LoVo (cell line): ENCODE measurements at regions not wholly inside any gene's neighbourhood (a gene's known extent, or its start where the extent isn't known, plus 50 kb on each side); places are given as distances from the start of the nearest gene placed in this dataset.

Experiments
- DNase-seq: peaks from one replicate; pipeline ENCODE4 v3.0.0-alpha.2; 2016; ENCODE audit warnings: low spot score

GRCh38 chr13:104321756-104322155, 1255.5 kb upstream of the SLC10A2 start:
- DNase-seq = no peak

GRCh38 chr13:104320446-104320845, 1254.2 kb upstream of the SLC10A2 start:
- DNase-seq = no peak

GRCh38 chr13:104318121-104318520, 1251.9 kb upstream of the SLC10A2 start:
- no peak for DNase-seq

- DNase-seq = no peak
Observed at GRCh38 chr13:104315606-104316005, 1249.4 kb upstream of the SLC10A2 start.

GRCh38 chr13:104314926-104315535, 1248.8 kb upstream of the SLC10A2 start:
- DNase-seq = no peak

- DNase-seq = no peak
Observed at GRCh38 chr13:104314321-104314720, 1248.1 kb upstream of the SLC10A2 start.

GRCh38 chr13:104310861-104311260, 1244.6 kb upstream of the SLC10A2 start:
- DNase-seq = no peak

- no peak for DNase-seq
Observed at GRCh38 chr13:104309431-104309830, 1243.2 kb upstream of the SLC10A2 start.

- no peak for DNase-seq
Observed at GRCh38 chr13:104301171-104301975, 1235.2 kb upstream of the SLC10A2 start.

- DNase-seq = no peak
Observed at GRCh38 chr13:104297075-104297474, 1230.9 kb upstream of the SLC10A2 start.

GRCh38 chr13:104296286-104296685, 1230.1 kb upstream of the SLC10A2 start:
- DNase-seq = no peak

- DNase-seq = no peak
Observed at GRCh38 chr13:104295537-104295936, 1229.3 kb upstream of the SLC10A2 start.

GRCh38 chr13:104289400-104289799, 1223.2 kb upstream of the SLC10A2 start:
- no peak for DNase-seq

GRCh38 chr13:104288496-104288895, 1222.3 kb upstream of the SLC10A2 start:
- DNase-seq = no peak

- DNase-seq = no peak
Observed at GRCh38 chr13:104286566-104287290, 1220.5 kb upstream of the SLC10A2 start.

- no peak for DNase-seq
Observed at GRCh38 chr13:104281910-104282309, 1215.7 kb upstream of the SLC10A2 start.

- no peak for DNase-seq
Observed at GRCh38 chr13:104270731-104271130, 1204.5 kb upstream of the SLC10A2 start.

- DNase-seq = no peak
Observed at GRCh38 chr13:104267206-104267811, 1201.1 kb upstream of the SLC10A2 start.

- no peak for DNase-seq
Observed at GRCh38 chr13:104256701-104257100, 1190.5 kb upstream of the SLC10A2 start.

- DNase-seq = no peak
Observed at GRCh38 chr13:104253063-104253680, 1187.0 kb upstream of the SLC10A2 start.

GRCh38 chr13:104251931-104252330, 1185.7 kb upstream of the SLC10A2 start:
- DNase-seq = no peak

GRCh38 chr13:104246955-104247354, 1180.7 kb upstream of the SLC10A2 start:
- no peak for DNase-seq
